ENCODE measurements at regions not wholly inside any gene's neighbourhood (a gene's known extent, or its start where the extent isn't known, plus 50 kb on each side); places are given as distances from the start of the nearest gene placed in this dataset.

DNA sequence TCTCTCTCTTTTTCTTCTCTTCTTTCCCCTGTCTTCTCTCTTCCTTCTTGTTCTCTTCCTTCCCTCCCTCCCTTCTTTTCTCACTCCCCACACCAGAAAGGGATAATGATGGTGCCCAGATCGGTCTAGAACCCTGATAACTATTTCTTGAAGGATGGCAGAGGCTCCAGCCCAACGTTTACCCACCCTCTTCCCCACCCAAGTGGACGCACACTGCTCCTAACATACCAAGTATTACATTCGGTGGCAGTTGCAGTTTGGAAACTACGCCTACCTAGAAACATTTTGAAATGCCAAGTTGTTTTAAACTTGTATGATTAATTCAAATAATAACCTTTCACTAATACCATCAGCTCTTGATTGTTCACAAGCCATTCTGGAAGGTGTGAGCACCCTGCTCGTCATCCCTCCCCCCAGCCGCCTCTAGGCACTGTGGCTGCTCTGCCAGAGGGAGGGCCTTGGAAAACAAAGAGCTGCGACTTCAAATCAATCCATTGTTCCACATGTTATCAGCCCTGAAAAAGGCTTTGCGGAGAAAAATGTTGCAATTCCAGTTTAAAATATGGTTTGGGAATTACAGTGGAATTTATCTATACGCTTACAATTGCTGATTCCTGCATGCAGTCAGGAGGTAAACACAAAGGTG, 1017.5 kb upstream of the TENM3 start:
- 55% methylated on average over 10 of the region's 10 CpGs for WGBS
- Histone ChIP-seq H3K9me3 (no peaks in the 10 kb centered on the region), H3K4me3 (no peak overlapping the region), H3K4me1 (no peaks in the 10 kb centered on the region), H3K27me3 (no peaks in the 10 kb centered on the region), H3K27ac (no peak overlapping the region), H3K36me3 (no peaks in the 10 kb centered on the region)
- TF ChIP-seq, protein P1, sequence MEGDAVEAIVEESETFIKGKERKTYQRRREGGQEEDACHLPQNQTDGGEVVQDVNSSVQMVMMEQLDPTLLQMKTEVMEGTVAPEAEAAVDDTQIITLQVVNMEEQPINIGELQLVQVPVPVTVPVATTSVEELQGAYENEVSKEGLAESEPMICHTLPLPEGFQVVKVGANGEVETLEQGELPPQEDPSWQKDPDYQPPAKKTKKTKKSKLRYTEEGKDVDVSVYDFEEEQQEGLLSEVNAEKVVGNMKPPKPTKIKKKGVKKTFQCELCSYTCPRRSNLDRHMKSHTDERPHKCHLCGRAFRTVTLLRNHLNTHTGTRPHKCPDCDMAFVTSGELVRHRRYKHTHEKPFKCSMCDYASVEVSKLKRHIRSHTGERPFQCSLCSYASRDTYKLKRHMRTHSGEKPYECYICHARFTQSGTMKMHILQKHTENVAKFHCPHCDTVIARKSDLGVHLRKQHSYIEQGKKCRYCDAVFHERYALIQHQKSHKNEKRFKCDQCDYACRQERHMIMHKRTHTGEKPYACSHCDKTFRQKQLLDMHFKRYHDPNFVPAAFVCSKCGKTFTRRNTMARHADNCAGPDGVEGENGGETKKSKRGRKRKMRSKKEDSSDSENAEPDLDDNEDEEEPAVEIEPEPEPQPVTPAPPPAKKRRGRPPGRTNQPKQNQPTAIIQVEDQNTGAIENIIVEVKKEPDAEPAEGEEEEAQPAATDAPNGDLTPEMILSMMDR (IDR thresholded peaks at IDR 0.05) = no peak
- TF ChIP-seq EP300 (IDR thresholded peaks at IDR 0.05) (no peak), POLR2A (IDR thresholded peaks at IDR 0.05) (no peak), POLR2AphosphoS5 (IDR thresholded peaks at IDR 0.05) (no peak)
- DNase-seq (ENCODE audit: low spot score in 2 of 2) = no peak

DNA sequence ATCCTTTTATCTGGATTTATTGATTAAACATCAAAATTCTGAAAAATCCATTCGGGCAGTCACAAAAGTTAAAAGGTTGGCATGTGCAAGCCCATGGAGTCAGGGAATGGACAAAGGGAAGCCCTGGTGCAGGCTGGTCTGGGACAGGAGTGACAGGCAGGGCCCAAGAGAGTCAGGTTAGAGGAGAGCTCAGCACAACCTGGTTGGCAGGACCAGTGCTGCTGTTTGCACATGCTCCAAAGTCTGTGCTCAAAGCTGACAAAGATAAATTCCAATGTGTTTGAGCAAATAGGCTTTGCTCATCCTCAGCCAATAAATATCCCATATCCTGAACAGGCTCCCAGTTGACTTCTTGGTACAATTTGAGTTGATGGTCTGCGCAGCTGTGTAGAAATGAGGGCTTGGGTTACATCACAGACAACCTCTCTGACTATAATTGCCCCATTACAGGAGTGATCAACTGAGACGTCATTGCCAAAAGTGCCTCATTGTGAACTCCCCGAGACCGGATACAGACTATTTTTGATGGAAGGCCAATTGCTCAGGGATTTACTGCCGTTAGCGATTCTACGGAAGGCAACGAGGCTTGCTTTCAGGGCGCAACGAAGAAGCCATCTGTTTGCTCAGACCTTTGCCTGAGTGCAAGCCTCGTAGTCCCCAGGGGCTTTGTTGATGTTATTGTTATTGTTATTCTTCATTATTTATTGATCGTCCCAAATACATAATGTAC, 1008.1 kb upstream of the TENM3 start:
- no peaks in the 10 kb centered on the region for H3K36me3 ChIP-seq
- no peak for DNase-seq (ENCODE audit: low spot score in 2 of 2)
- H3K4me3 ChIP-seq = no peak overlapping the region
- no peaks in the 10 kb centered on the region for H3K27me3 ChIP-seq
- WGBS = 83% methylated on average over 13 of the region's 13 CpGs
- H3K9me3 ChIP-seq = no peaks in the 10 kb centered on the region
- no peak overlapping the region for H3K27ac ChIP-seq
- H3K4me1 ChIP-seq = no peaks in the 10 kb centered on the region
- no peak for TF ChIP-seq POLR2AphosphoS5 (IDR thresholded peaks at IDR 0.05)
- TF ChIP-seq, protein P1 (IDR thresholded peaks at IDR 0.05) = no peak
- no peak for TF ChIP-seq POLR2A (IDR thresholded peaks at IDR 0.05)
- no peak for TF ChIP-seq EP300 (IDR thresholded peaks at IDR 0.05)

DNA sequence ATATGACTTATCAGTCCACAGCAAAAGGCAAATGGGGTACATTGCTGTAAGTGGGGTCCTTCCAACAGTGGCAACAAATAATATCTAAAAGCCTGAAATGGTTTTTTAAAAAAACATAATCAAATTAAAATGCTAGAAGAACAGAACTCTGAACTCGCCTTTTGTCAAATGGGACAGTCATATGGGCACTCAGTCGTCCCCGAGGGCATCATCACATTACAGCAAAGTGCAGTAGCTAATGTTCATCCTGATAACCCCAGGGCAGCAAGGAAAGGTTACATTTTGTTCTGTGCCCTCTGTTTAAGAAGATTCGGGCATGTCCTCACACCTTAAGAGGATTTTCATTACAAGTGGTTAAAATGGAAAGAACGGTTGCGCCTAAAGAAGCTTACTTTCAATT, 997.9 kb upstream of the TENM3 start:
- H3K4me3 ChIP-seq = no peak overlapping the region
- no peak for DNase-seq (ENCODE audit: low spot score in 2 of 2)
- H3K4me1 ChIP-seq = no peaks in the 10 kb centered on the region
- H3K36me3 ChIP-seq = no peaks in the 10 kb centered on the region
- no peak overlapping the region for H3K27ac ChIP-seq
- no peak for TF ChIP-seq EP300 (IDR thresholded peaks at IDR 0.05)
- no peak for TF ChIP-seq POLR2A (IDR thresholded peaks at IDR 0.05)
- TF ChIP-seq POLR2AphosphoS5 (IDR thresholded peaks at IDR 0.05) = no peak
- TF ChIP-seq, protein P1 (IDR thresholded peaks at IDR 0.05) = no peak
- H3K9me3 ChIP-seq = peaks cover 8% of the 10 kb centered on the region
- no peaks in the 10 kb centered on the region for H3K27me3 ChIP-seq
- 88% methylated on average over 6 of the region's 6 CpGs for WGBS

DNA sequence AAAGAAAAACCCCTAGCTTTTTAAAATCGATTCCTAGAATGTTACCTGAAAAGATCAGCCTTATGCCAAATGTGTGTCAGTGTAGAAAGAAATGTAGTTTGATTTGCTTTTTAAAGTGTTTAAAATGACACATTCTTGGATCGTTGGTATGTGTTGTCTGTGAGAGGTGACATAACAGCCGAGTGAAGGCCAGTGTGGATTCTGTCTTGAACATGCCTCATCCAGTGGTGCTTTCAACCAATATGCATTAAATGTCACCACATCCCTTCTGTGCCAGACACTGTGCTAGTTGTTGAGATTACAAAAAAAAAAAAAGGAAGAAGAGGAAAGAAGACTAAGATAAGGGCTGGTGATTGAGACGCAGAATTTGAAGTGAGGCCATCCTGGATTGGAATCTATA, 994.2 kb upstream of the TENM3 start:
- DNase-seq (ENCODE audit: low spot score in 2 of 2) = no peak
- Histone ChIP-seq H3K4me3 (no peak overlapping the region), H3K4me1 (no peaks in the 10 kb centered on the region), H3K9me3 (peaks cover 8% of the 10 kb centered on the region), H3K27me3 (no peaks in the 10 kb centered on the region), H3K27ac (no peak overlapping the region), H3K36me3 (no peaks in the 10 kb centered on the region)
- 44% methylated on average over 4 of the region's 4 CpGs for WGBS
- no peak for TF ChIP-seq POLR2AphosphoS5 (IDR thresholded peaks at IDR 0.05)
- no peak for TF ChIP-seq EP300 (IDR thresholded peaks at IDR 0.05)
- no peak for TF ChIP-seq POLR2A (IDR thresholded peaks at IDR 0.05)
- TF ChIP-seq, protein P1 (IDR thresholded peaks at IDR 0.05) = no peak

DNA sequence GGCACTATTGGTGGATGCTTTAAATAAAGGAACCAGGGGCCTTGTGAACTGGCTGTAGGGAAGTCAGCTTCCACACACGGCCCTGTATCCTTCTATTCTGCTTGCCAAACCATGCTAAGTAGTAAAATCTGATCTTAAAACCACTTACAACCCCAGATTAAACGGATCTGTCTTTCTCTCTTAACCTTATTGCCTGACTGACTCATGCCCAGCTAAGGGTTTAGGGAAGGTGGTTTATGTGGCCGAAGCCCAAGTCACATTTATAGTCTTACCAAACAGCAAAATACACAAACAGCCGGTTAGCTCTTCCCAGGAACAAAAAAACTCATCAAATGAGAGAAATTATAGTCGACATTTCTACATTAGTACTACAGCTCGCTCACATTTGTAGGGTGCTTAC, 988.4 kb upstream of the TENM3 start:
- H3K4me3 ChIP-seq = no peak overlapping the region
- 80% methylated on average over 6 of the region's 6 CpGs for WGBS
- DNase-seq (ENCODE audit: low spot score in 2 of 2) = no peak
- TF ChIP-seq, protein P1 (IDR thresholded peaks at IDR 0.05) = no peak
- no peak for TF ChIP-seq EP300 (IDR thresholded peaks at IDR 0.05)
- TF ChIP-seq POLR2A (IDR thresholded peaks at IDR 0.05) = no peak
- no peak for TF ChIP-seq POLR2AphosphoS5 (IDR thresholded peaks at IDR 0.05)
- H3K9me3 ChIP-seq = no peaks in the 10 kb centered on the region
- no peaks in the 10 kb centered on the region for H3K27me3 ChIP-seq
- no peaks in the 10 kb centered on the region for H3K4me1 ChIP-seq
- H3K36me3 ChIP-seq = no peaks in the 10 kb centered on the region
- no peak overlapping the region for H3K27ac ChIP-seq
